ENCODE measurements at regions not wholly inside any gene's neighbourhood (a gene's known extent, or its start where the extent isn't known, plus 50 kb on each side); places are given as distances from the start of the nearest gene placed in this dataset.
A peak's percentile ranks its signal among the peaks of the same experiment; 100 is the strongest.
"Not testable (repeated sequence)": the region's sequence is repeated elsewhere in the genome, so short reads cannot be mapped to it uniquely, and the experiment has no call there.

DNA sequence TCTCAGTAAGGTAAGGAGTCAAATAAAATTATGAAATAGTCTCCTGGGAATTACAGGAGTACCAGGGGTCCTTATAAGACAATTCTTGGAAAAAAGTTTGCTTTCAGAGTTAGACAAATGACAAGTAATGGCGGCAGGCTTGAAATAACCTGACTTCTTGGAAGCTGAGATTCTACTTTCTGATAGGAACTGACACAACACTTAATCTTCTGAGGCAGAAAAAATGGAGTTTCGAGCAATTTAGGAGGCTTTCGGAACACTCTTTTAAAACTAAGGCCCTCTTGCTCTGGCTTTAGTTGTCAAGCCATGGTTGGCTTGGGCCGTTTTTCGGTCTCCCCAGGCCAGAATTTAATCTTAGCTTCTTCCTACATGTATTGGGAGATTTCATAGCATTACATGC is 260.0 kb downstream of the GATA3 start:
- no peaks in the 10 kb centered on the region for H3K36me3 ChIP-seq
- TF ChIP-seq, protein P1, sequence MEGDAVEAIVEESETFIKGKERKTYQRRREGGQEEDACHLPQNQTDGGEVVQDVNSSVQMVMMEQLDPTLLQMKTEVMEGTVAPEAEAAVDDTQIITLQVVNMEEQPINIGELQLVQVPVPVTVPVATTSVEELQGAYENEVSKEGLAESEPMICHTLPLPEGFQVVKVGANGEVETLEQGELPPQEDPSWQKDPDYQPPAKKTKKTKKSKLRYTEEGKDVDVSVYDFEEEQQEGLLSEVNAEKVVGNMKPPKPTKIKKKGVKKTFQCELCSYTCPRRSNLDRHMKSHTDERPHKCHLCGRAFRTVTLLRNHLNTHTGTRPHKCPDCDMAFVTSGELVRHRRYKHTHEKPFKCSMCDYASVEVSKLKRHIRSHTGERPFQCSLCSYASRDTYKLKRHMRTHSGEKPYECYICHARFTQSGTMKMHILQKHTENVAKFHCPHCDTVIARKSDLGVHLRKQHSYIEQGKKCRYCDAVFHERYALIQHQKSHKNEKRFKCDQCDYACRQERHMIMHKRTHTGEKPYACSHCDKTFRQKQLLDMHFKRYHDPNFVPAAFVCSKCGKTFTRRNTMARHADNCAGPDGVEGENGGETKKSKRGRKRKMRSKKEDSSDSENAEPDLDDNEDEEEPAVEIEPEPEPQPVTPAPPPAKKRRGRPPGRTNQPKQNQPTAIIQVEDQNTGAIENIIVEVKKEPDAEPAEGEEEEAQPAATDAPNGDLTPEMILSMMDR (IDR thresholded peaks at IDR 0.05; ENCODE audit: low read depth, low read length): no peak
- H3K4me1 ChIP-seq (ENCODE audit: low read depth): peaks cover 5% of the 10 kb centered on the region
- no peak overlapping the region for H3K27ac ChIP-seq
- H3K27me3 ChIP-seq: peaks cover 70% of the 10 kb centered on the region
- H3K9me3 ChIP-seq (ENCODE audit: low read depth): no peaks in the 10 kb centered on the region
- no peak for DNase-seq (ENCODE audit: low read depth in 1 of 2, low spot score in 1 of 2)
- no peak overlapping the region for H3K4me3 ChIP-seq

DNA sequence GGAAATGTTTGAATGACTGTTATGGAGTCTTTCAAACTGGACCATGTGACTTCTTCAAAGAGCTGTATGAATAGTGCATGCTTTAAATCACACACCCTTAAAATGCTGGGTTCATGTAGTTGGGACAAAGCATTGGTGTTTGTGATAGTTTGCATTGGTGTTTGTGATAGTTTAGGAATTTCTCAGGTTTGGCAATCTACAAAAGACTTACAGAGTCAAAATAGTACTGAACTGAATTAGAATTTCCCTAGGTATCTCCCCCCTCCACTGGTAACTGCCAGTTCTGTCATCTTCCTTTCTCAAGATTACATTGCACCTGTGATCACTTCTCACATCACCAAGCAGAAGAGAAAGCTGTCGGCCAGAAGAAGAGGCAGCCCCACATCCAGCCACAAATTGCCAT is 261.1 kb downstream of the GATA3 start:
- Histone ChIP-seq H3K4me1 (ENCODE audit: low read depth) (peaks cover 5% of the 10 kb centered on the region), H3K4me3 (no peak overlapping the region), H3K9me3 (ENCODE audit: low read depth) (no peaks in the 10 kb centered on the region), H3K36me3 (no peaks in the 10 kb centered on the region), H3K27ac (no peak overlapping the region), H3K27me3 (peaks cover 74% of the 10 kb centered on the region)
- no peak for DNase-seq (ENCODE audit: low read depth in 1 of 2, low spot score in 1 of 2)
- TF ChIP-seq, protein P1 (IDR thresholded peaks at IDR 0.05; ENCODE audit: low read depth, low read length): no peak

DNA sequence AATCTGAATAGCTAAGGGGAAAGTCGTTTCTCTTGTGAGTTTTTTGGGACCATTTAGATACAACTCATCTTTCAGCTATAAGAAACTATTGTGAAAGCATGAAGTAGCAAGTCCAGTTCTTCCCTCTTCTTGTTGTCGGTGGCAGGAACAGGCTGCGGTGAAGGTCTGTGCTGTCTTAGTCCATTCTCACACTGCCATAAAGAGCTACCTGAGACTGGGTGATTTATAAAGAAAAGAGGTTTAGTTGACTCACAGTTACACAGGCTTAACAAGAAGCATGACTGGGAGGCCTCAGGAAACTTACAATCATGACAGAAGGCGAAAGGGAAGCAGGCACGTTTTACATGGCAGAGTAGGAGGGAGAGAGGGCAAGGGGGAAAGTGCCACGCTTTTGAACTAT is 261.8 kb downstream of the GATA3 start:
- H3K4me3 ChIP-seq: no peak overlapping the region
- no peak for DNase-seq (ENCODE audit: low read depth in 1 of 2, low spot score in 1 of 2)
- H3K27me3 ChIP-seq: peaks cover 80% of the 10 kb centered on the region
- no peak overlapping the region for H3K27ac ChIP-seq
- H3K9me3 ChIP-seq (ENCODE audit: low read depth): no peaks in the 10 kb centered on the region
- TF ChIP-seq, protein P1 (IDR thresholded peaks at IDR 0.05; ENCODE audit: low read depth, low read length): no peak
- no peaks in the 10 kb centered on the region for H3K36me3 ChIP-seq
- peaks cover 2% of the 10 kb centered on the region for H3K4me1 ChIP-seq (ENCODE audit: low read depth)

DNA sequence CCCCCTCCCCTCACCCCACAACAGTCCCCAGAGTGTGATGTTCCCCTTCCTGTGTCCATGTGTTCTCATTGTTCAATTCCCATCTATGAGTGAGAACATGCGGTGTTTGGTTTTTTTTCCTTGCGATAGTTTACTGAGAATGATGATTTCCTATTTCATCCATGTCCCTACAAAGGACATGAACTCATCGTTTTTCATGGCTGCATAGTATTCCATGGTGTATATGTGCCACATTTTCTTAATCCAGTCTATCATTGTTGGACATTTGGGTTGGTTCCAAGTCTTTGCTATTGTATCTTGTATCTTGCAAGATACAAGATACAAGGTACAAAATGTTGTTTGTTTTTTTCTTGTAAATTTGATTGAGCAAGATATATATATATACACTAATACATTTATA is 263.9 kb downstream of the GATA3 start:
- not testable (repeated sequence) for DNase-seq (ENCODE audit: low read depth in 1 of 2, low spot score in 1 of 2); H3K4me1 ChIP-seq (ENCODE audit: low read depth); H3K36me3 ChIP-seq; H3K4me3 ChIP-seq; H3K9me3 ChIP-seq (ENCODE audit: low read depth); H3K27ac ChIP-seq
- H3K27me3 ChIP-seq: peaks cover 85% of the 10 kb centered on the region

DNA sequence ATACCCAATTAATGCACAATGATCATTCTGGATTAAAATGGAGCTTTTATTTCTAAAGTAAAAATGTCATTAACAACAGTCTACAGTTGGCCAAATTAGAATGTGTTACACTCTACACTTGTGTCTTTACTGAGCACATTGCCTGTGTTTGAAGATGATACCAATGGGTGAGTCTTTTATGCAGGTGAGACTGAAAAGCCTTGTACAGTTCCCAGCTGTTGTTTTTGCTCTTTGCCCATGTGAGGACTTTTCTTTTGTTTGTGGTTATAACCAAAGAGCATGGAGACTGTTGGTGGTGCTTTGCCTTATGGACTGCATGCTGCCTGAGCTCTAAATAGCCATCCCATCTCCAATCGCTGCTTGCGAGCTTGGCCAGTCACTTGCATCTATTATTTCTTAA is 264.5 kb downstream of the GATA3 start:
- TF ChIP-seq, protein P1 (IDR thresholded peaks at IDR 0.05; ENCODE audit: low read depth, low read length): no peak

DNA sequence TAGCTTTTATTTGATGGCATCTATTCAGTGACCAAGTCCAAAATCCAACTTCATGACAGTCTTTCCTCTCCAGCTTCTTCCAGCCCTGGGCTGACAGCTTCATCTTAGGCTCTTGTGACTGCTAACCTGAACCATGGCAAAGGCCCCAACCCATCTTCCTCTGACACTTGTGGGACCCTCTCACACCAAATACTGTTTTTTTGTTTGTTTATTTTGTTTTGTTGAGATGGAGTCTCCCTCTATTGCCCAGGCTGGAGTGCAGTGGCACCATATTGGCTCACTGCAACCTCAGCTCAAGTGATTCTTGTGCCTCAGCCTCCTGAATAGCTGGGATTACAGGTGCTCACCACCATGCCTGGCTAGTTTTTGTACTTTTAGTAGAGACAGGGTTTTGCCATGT is 265.2 kb downstream of the GATA3 start:
- Histone ChIP-seq H3K4me3 (no peak overlapping the region), H3K4me1 (ENCODE audit: low read depth) (no peaks in the 10 kb centered on the region), H3K9me3 (ENCODE audit: low read depth) (no peaks in the 10 kb centered on the region), H3K36me3 (no peaks in the 10 kb centered on the region), H3K27ac (no peak overlapping the region), H3K27me3 (peaks cover 85% of the 10 kb centered on the region)
- DNase-seq (ENCODE audit: low read depth in 1 of 2, low spot score in 1 of 2): no peak
- TF ChIP-seq, protein P1 (IDR thresholded peaks at IDR 0.05; ENCODE audit: low read depth, low read length): peak; percentile 19

More for the DNA sequence above, 264.5 kb downstream of the GATA3 start:
- Histone ChIP-seq H3K9me3 (ENCODE audit: low read depth) (no peaks in the 10 kb centered on the region), H3K36me3 (no peaks in the 10 kb centered on the region), H3K27ac (no peak overlapping the region), H3K27me3 (peaks cover 85% of the 10 kb centered on the region), H3K4me3 (no peak overlapping the region), H3K4me1 (ENCODE audit: low read depth) (no peaks in the 10 kb centered on the region)
- DNase-seq (ENCODE audit: low read depth in 1 of 2, low spot score in 1 of 2): no peak
